ENCODE measurements at regions not wholly inside any gene's neighbourhood (a gene's known extent, or its start where the extent isn't known, plus 50 kb on each side); places are given as distances from the start of the nearest gene placed in this dataset.
A peak's percentile ranks its signal among the peaks of the same experiment; 100 is the strongest.

- FAIRE-seq: no peak
These were observed 132.6 kb upstream of the ARHGAP5 start for GRCh38 chr14:31944256-31945073.

- FAIRE-seq: no peak
These were observed 132.0 kb upstream of the ARHGAP5 start for GRCh38 chr14:31945074-31945613.

GRCh38 chr14:31945701-31946100, 131.4 kb upstream of the ARHGAP5 start:
- no peak for FAIRE-seq

- FAIRE-seq: no peak
These were observed 130.0 kb upstream of the ARHGAP5 start for GRCh38 chr14:31947076-31947475.

GRCh38 chr14:31947680-31948595, 129.2 kb upstream of the ARHGAP5 start:
- FAIRE-seq: no peak

- no peak for FAIRE-seq
These were observed 127.4 kb upstream of the ARHGAP5 start for GRCh38 chr14:31949709-31950108.

GRCh38 chr14:31950331-31950730, 126.8 kb upstream of the ARHGAP5 start:
- FAIRE-seq: no peak

- FAIRE-seq: no peak
These were observed 126.1 kb upstream of the ARHGAP5 start for GRCh38 chr14:31950764-31951637.

- no peak for FAIRE-seq
These were observed 125.5 kb upstream of the ARHGAP5 start for GRCh38 chr14:31951638-31951964.

GRCh38 chr14:31952573-31952972, 124.5 kb upstream of the ARHGAP5 start:
- FAIRE-seq: no peak

- no peak for FAIRE-seq
These were observed 123.9 kb upstream of the ARHGAP5 start for GRCh38 chr14:31953210-31953609.

- FAIRE-seq: no peak
These were observed 122.1 kb upstream of the ARHGAP5 start for GRCh38 chr14:31954991-31955390.

GRCh38 chr14:31955936-31956579, 121.0 kb upstream of the ARHGAP5 start:
- no peak for FAIRE-seq

GRCh38 chr14:31957565-31957964, 119.5 kb upstream of the ARHGAP5 start:
- FAIRE-seq: no peak

GRCh38 chr14:31960039-31960438, 117.1 kb upstream of the ARHGAP5 start:
- no peak for FAIRE-seq

- FAIRE-seq: no peak
These were observed 115.2 kb upstream of the ARHGAP5 start for GRCh38 chr14:31961896-31962295.

GRCh38 chr14:31962920-31963319, 114.2 kb upstream of the ARHGAP5 start:
- FAIRE-seq: no peak

- FAIRE-seq: no peak
These were observed 113.5 kb upstream of the ARHGAP5 start for GRCh38 chr14:31963587-31963986.

- no peak for FAIRE-seq
These were observed 112.6 kb upstream of the ARHGAP5 start for GRCh38 chr14:31964490-31964889.

GRCh38 chr14:31965071-31965734, 111.9 kb upstream of the ARHGAP5 start:
- FAIRE-seq: no peak

- peak; percentile 9 for FAIRE-seq
These were observed 111.1 kb upstream of the ARHGAP5 start for GRCh38 chr14:31965735-31966598.

All from islet of Langerhans (tissue), 1 donor.